PFSK-1 (cell line): ENCODE measurements at regions not wholly inside any gene's neighbourhood (a gene's known extent, or its start where the extent isn't known, plus 50 kb on each side); places are given as distances from the start of the nearest gene placed in this dataset.

Source experiments
- FOXP2 ChIP-seq: optimal IDR thresholded peaks from 2 replicates; pipeline ENCODE3; 2011; ENCODE audit warnings: borderline replicate concordance, control low read depth, inconsistent platforms; ENCODE audit not compliant: insufficient read depth; ENCODE audit errors: extremely low read length, extremely low read depth
- POLR2AphosphoS5 ChIP-seq: IDR thresholded peaks from 2 replicates; pipeline ENCODE4 v1.6.1; 2012; ENCODE audit warnings: low read depth, mild to moderate bottlenecking, control low read depth, low read length, moderate library complexity
- SIN3A ChIP-seq: IDR thresholded peaks from 2 replicates; pipeline ENCODE4 v1.6.1; 2012; ENCODE audit warnings: mild to moderate bottlenecking, low read length, moderate library complexity, borderline replicate concordance; ENCODE audit not compliant: insufficient read depth
- TAF1 ChIP-seq: IDR thresholded peaks from 2 replicates; pipeline ENCODE4 v1.6.1; 2012; ENCODE audit warnings: low read length, control low read depth, borderline replicate concordance; ENCODE audit not compliant: insufficient read depth
- TF ChIP-seq, protein P1 (sequence below), 2 experiments: IDR thresholded peaks; 2 replicates each; pipeline versions ENCODE4 v1.6.1 to v1.8.0; 2011 to 2012; ENCODE audit warnings: low read depth in 2 of 2, low read length in 2 of 2, control low read depth in 1 of 2, inconsistent platforms in 1 of 2, mild to moderate bottlenecking in 1 of 2, moderate library complexity in 1 of 2; ENCODE audit not compliant: insufficient read depth in 1 of 2

DNA sequence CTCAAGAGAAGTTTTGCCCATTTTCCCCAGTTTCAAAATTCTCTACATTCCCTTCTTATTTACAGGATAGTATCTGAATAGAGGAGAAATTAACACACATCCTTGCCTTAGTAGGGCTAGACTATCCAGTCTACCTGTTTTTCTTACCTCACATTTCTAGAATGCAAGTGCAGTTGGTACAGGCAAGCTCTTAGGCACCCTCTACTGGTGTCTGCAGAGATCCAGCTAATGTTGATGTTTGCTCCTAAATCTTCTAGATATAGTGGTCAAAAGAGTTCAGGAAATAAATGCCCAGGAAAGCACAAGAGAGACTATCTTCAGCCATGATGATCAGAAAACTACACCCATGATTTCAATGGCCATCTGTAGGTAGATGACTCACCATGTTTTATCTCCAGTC is 205.3 kb downstream of the HTR7 start:
- TF ChIP-seq FOXP2 (no peak), POLR2AphosphoS5 (no peak), TAF1 (no peak), SIN3A (no peak)
- TF ChIP-seq, protein P1, sequence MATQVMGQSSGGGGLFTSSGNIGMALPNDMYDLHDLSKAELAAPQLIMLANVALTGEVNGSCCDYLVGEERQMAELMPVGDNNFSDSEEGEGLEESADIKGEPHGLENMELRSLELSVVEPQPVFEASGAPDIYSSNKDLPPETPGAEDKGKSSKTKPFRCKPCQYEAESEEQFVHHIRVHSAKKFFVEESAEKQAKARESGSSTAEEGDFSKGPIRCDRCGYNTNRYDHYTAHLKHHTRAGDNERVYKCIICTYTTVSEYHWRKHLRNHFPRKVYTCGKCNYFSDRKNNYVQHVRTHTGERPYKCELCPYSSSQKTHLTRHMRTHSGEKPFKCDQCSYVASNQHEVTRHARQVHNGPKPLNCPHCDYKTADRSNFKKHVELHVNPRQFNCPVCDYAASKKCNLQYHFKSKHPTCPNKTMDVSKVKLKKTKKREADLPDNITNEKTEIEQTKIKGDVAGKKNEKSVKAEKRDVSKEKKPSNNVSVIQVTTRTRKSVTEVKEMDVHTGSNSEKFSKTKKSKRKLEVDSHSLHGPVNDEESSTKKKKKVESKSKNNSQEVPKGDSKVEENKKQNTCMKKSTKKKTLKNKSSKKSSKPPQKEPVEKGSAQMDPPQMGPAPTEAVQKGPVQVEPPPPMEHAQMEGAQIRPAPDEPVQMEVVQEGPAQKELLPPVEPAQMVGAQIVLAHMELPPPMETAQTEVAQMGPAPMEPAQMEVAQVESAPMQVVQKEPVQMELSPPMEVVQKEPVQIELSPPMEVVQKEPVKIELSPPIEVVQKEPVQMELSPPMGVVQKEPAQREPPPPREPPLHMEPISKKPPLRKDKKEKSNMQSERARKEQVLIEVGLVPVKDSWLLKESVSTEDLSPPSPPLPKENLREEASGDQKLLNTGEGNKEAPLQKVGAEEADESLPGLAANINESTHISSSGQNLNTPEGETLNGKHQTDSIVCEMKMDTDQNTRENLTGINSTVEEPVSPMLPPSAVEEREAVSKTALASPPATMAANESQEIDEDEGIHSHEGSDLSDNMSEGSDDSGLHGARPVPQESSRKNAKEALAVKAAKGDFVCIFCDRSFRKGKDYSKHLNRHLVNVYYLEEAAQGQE (IDR thresholded peaks at IDR 0.05; ENCODE audit: insufficient read depth in 1 of 2, low read depth in 2 of 2, low read length in 2 of 2), result no peak

DNA sequence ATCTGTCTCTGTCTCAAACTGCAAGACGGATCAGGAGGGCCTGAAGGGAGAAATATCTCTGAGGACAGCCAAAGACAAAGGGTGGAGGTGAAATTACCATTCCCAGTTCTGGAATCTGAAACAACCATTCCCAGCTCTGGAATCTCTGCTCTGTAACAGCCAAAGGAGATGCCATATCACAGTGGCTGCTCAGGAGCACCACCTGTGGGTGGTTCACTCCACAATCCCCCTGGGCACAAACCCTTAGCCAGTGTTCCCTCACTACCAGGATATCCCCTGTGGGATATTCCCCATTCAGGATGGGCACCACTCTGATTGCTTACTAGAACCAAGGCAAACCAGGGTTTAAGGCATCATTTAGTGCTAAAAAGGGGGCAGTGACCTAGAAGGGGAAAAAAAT is 199.0 kb downstream of the HTR7 start:
- TF ChIP-seq SIN3A (no peak), FOXP2 (no peak), TAF1 (no peak), POLR2AphosphoS5 (no peak)
- TF ChIP-seq, protein P1 (IDR thresholded peaks at IDR 0.05; ENCODE audit: insufficient read depth in 1 of 2, low read depth in 2 of 2, low read length in 2 of 2), result no peak

DNA sequence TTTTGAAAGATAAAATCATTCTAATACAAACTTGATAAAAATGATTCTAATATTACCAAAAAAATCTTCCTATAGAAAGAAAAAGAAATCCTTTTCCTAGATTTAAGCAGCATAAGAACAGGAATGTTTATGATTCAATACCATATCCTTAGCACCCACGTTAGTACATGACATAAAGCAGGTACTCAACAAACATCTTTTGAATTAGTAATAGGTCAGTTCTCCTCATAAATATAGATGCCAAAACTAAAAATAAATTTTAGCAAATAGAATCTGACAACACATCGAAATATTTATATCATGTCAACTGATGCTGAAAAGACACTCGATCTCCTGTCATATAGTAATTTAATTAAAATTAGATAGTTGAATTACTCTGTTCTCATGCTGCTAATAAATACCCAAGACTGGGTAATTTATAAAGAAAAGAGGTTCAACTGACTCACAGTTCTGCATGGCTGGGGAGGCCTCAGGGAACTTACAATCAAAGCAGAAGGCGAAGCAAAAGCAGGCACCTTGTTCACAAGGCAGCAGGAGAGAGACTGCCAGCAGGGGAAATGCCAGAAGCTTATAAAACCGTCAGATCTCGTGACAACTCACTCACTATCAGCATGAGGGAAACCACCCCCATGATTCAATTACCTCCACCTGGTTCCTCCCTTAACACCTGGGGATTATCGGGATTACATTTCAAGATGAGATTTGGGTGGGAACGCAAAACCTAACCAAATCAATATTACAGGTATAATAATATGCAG is 191.8 kb downstream of the HTR7 start:
- TF ChIP-seq SIN3A (no peak), TAF1 (no peak), POLR2AphosphoS5 (no peak), FOXP2 (no peak)
- TF ChIP-seq, protein P1 (IDR thresholded peaks at IDR 0.05; ENCODE audit: insufficient read depth in 1 of 2, low read depth in 2 of 2, low read length in 2 of 2), result no peak

DNA sequence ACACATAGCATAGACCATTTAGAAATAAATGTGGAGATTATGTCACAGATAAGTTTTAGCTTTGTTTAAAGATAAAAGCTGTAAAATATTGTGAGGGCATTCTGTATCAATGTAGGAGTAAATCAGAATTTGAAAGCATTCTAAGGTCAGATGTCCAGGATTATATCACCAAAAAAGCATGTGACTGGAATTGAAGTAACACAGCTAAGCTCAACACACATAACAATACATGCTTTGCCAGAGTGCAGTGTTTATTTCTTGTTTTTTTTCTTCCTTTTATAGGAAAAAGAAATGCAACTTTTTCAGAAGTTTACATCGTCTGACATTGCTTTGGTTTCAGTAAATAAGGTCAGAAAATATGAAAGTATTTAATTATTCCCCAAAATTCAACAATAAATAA is 183.4 kb downstream of the HTR7 start:
- TF ChIP-seq POLR2AphosphoS5 (no peak), SIN3A (no peak), FOXP2 (no peak), TAF1 (no peak)
- TF ChIP-seq, protein P1 (IDR thresholded peaks at IDR 0.05; ENCODE audit: insufficient read depth in 1 of 2, low read depth in 2 of 2, low read length in 2 of 2), result no peak
